HCT116 (cell line): ENCODE measurements at regions not wholly inside any gene's neighbourhood (a gene's known extent, or its start where the extent isn't known, plus 50 kb on each side); places are given as distances from the start of the nearest gene placed in this dataset.

Source experiments
- ATAC-seq: fragments of 200-7000 bp; cut with Tn5 transposase; 2 replicates; pipeline ENCODE4 v1.9.1; 2020; ENCODE audit warnings: mild to moderate bottlenecking, moderate library complexity
- BruUV-seq: library from RNA; stranded (reverse); fragments of 400-500 nt; replicated peaks from 2 replicates; lab custom pipeline; 2021; lab: Mats Ljungman, UMichigan
- CTCF ChIA-PET: fragments of 300-600 bp; sonication (Branson Sonifier 250); formaldehyde crosslinking; loops from one replicate; lab custom pipeline; 2021; ENCODE audit warnings: antibody characterized with exemption; lab: Charles Lee
- POLR2A ChIA-PET: fragments of 300-600, 350-600 bp; sonication (Branson Sonifier 250); formaldehyde crosslinking; loops from one replicate; lab custom pipeline; 2021; ENCODE audit warnings: antibody characterized with exemption; lab: Charles Lee
- RAD21 ChIA-PET, 2 experiments: fragments of 300-600 bp; sonication (Branson Sonifier 250); formaldehyde crosslinking; loops; one replicate each; lab custom pipeline; 2023; ENCODE audit warnings: low total read pairs in 2 of 2; ENCODE audit not compliant: uncharacterized antibody in 2 of 2, unreplicated experiment in 2 of 2, low non-redundant PET in 1 of 2; lab: Charles Lee
- DNase-seq: peaks from one replicate; pipeline ENCODE4 v3.0.0-alpha.2; 2010; ENCODE audit warnings: low read depth, low spot score
- H2AFZ ChIP-seq: fragments of 200-600 bp; shearing (Covaris generic), sonication (generic); 2 replicates; pipeline ENCODE4 v1.6.1; 2017; ENCODE audit warnings: low read depth, mixed run types, mixed read lengths, antibody characterized with exemption, low read length; ENCODE audit not compliant: poor library complexity, severe bottlenecking
- H3K27ac ChIP-seq: 2 replicates; pipeline ENCODE4 v1.5.1; 2012; ENCODE audit warnings: low read depth, low read length
- H3K27me3 ChIP-seq: fragments of 200-600 bp; sonication (generic); 2 replicates; pipeline ENCODE4 v1.6.1; 2016; ENCODE audit warnings: mixed run types, low read length, mixed read lengths; ENCODE audit not compliant: insufficient read depth
- H3K36me3 ChIP-seq, 2 experiments: fragments of 200-500 bp in 1 of 2; fragments of 200-600 bp in 1 of 2; sonication (Bioruptor generic) in 1 of 2; sonication (generic) in 1 of 2; 2 replicates each; pipeline versions ENCODE4 v1.5.1 to v1.6.1; 2014 to 2016; ENCODE audit warnings: low read length in 2 of 2, inconsistent platforms in 1 of 2, mixed read lengths in 1 of 2, mixed run types in 1 of 2; ENCODE audit not compliant: insufficient read depth in 2 of 2, control insufficient read depth in 1 of 2
- H3K4me1 ChIP-seq, 2 experiments: fragments of 200-600 bp in 1 of 2; sonication (generic) in 1 of 2; 2 replicates each; pipeline versions ENCODE4 v1.5.1 to v1.6.1; 2012 to 2017; ENCODE audit warnings: low read length in 2 of 2, inconsistent platforms in 1 of 2, mild to moderate bottlenecking in 1 of 2, mixed read lengths in 1 of 2, mixed run types in 1 of 2, moderate library complexity in 1 of 2; ENCODE audit not compliant: insufficient read depth in 2 of 2, control insufficient read depth in 1 of 2
- H3K4me2 ChIP-seq: fragments of 200-600 bp; sonication (generic); 2 replicates; pipeline ENCODE4 v1.6.1; 2017; ENCODE audit warnings: mixed run types, low read length, mixed read lengths
- H3K4me3 ChIP-seq, 2 experiments: fragments of 200-600 bp in 1 of 2; sonication (generic) in 1 of 2; replicated peaks in 1 of 2; 2 replicates each; pipeline ENCODE4 v1.5.1; 2011 to 2016; ENCODE audit warnings: low read length in 2 of 2, control low read depth in 1 of 2, low read depth in 1 of 2, mild to moderate bottlenecking in 1 of 2, mixed read lengths in 1 of 2, mixed run types in 1 of 2
- H3K79me2 ChIP-seq: fragments of 200-600 bp; sonication (generic); 2 replicates; pipeline ENCODE4 v1.6.1; 2017; ENCODE audit warnings: mild to moderate bottlenecking, mixed run types, low read length, moderate library complexity, mixed read lengths; ENCODE audit not compliant: insufficient read depth
- H3K9ac ChIP-seq: fragments of 200-600 bp; sonication (generic); 2 replicates; pipeline ENCODE4 v1.6.1; 2016; ENCODE audit warnings: low read length, mixed read lengths
- H3K9me2 ChIP-seq: fragments of 200-600 bp; sonication (generic), shearing (Covaris generic); 2 replicates; pipeline ENCODE4 v1.6.1; 2017; ENCODE audit warnings: mixed run types, mild to moderate bottlenecking, moderate library complexity; ENCODE audit not compliant: insufficient read depth
- H3K9me3 ChIP-seq, 2 experiments: fragments of 200-500 bp in 1 of 2; fragments of 200-600 bp in 1 of 2; sonication (Bioruptor generic) in 1 of 2; sonication (generic) in 1 of 2; 2 replicates each; pipeline ENCODE4 v1.6.1; 2014 to 2017; ENCODE audit warnings: low read length in 2 of 2, mixed read lengths in 2 of 2, inconsistent platforms in 1 of 2, low read depth in 1 of 2, mild to moderate bottlenecking in 1 of 2, mixed run types in 1 of 2, moderate library complexity in 1 of 2; ENCODE audit not compliant: control insufficient read depth in 1 of 2, insufficient read depth in 1 of 2
- H4K20me1 ChIP-seq: fragments of 200-600 bp; sonication (generic), shearing (Covaris generic); 2 replicates; pipeline ENCODE4 v1.6.1; 2017; ENCODE audit warnings: mixed run types, mild to moderate bottlenecking, moderate library complexity; ENCODE audit not compliant: insufficient read depth
- CEBPB ChIP-seq: IDR thresholded peaks from 2 replicates; pipeline ENCODE4 v1.6.1; 2012; ENCODE audit warnings: low read depth
- ELF1 ChIP-seq: IDR thresholded peaks from 2 replicates; pipeline ENCODE4 v1.6.1; 2012; ENCODE audit warnings: low read depth, borderline replicate concordance
- EZH2phosphoT487 ChIP-seq: fragments of 200-600 bp; IDR thresholded peaks from 2 replicates; pipeline ENCODE4 v1.6.1; 2018; ENCODE audit warnings: antibody characterized with exemption, borderline replicate concordance
- SIN3A ChIP-seq: IDR thresholded peaks from 2 replicates; pipeline ENCODE4 v1.6.1; 2012; ENCODE audit warnings: low read depth
- YY1 ChIP-seq: IDR thresholded peaks from 2 replicates; pipeline ENCODE4 v1.6.1; 2011; ENCODE audit warnings: low read length, low read depth, moderate library complexity, mild to moderate bottlenecking; ENCODE audit not compliant: insufficient replicate concordance; ENCODE audit errors: extremely low read depth
- intact Hi-C: fragments of 100-400 bp; cut with micrococcal nuclease; formaldehyde crosslinking; loops from 2 replicates; pipeline ENCODE4 v1.10.0; 2022
- TF ChIP-seq, protein P1 (sequence below): IDR thresholded peaks from 2 replicates; pipeline ENCODE4 v1.6.1; 2011; ENCODE audit warnings: mild to moderate bottlenecking, low read length, moderate library complexity; ENCODE audit not compliant: insufficient replicate concordance; ENCODE audit errors: extremely low read depth

- BruUV-seq: no TSS peak
- Histone ChIP-seq H3K9ac (no peak overlapping the region), H3K4me3 (no peak overlapping the region), H4K20me1 (no peaks in the 10 kb centered on the region), H3K79me2 (no peaks in the 10 kb centered on the region), H3K4me1 (no peaks in the 10 kb centered on the region), H2AFZ (no peak overlapping the region), H3K4me2 (no peak overlapping the region), H3K9me2 (no peaks in the 10 kb centered on the region), H3K36me3 (no peaks in the 10 kb centered on the region), H3K27ac (no peak overlapping the region), H3K9me3 (no peaks in the 10 kb centered on the region), H3K27me3 (no peaks in the 10 kb centered on the region)
- ChIA-PET CTCF (no interaction called here), RAD21 (no interaction called here), POLR2A (no interaction called here)
- intact Hi-C loops: no loop called here
- DNase-seq: no peak
- TF ChIP-seq ELF1 (no peak), EZH2phosphoT487 (no peak), CEBPB (no peak), YY1 (no peak), SIN3A (no peak)
- TF ChIP-seq, protein P1, sequence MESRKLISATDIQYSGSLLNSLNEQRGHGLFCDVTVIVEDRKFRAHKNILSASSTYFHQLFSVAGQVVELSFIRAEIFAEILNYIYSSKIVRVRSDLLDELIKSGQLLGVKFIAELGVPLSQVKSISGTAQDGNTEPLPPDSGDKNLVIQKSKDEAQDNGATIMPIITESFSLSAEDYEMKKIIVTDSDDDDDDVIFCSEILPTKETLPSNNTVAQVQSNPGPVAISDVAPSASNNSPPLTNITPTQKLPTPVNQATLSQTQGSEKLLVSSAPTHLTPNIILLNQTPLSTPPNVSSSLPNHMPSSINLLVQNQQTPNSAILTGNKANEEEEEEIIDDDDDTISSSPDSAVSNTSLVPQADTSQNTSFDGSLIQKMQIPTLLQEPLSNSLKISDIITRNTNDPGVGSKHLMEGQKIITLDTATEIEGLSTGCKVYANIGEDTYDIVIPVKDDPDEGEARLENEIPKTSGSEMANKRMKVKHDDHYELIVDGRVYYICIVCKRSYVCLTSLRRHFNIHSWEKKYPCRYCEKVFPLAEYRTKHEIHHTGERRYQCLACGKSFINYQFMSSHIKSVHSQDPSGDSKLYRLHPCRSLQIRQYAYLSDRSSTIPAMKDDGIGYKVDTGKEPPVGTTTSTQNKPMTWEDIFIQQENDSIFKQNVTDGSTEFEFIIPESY: no peak
- ATAC-seq: no peak
Measured at GRCh38 chr2:239540174-239540573, 139.4 kb upstream of the HDAC4 start.

DNA sequence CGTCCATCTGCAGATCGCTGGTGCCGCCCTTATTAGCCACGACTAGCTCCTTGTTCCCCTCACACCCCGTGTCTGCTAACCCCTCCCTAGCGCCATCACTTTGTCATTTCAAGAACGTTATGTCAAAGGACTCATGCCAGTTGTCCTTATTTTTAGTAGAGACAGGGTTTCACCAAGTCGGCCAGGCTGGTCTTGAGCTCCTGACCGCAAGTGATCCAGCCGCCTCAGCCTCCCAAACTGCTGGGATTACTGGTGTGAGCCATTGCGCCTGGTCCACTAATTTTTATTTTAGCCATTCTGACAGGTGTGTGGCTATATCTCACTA, 138.9 kb upstream of the HDAC4 start:
- no peak overlapping the region for H3K4me3 ChIP-seq
- TF ChIP-seq, protein P1: no peak
- POLR2A ChIA-PET: no interaction called here
- no peak overlapping the region for H2AFZ ChIP-seq
- H3K27ac ChIP-seq: no peak overlapping the region
- H3K9me3 ChIP-seq: peaks cover 0 to under 1% of the 10 kb centered on the region in 2 experiments; a peak in 1 of 4 replicates
- no peaks in the 10 kb centered on the region for H4K20me1 ChIP-seq
- no TSS peak for BruUV-seq
- CTCF ChIA-PET: no interaction called here
- H3K9ac ChIP-seq: no peak overlapping the region
- H3K27me3 ChIP-seq: no peaks in the 10 kb centered on the region
- H3K4me1 ChIP-seq: no peaks in the 10 kb centered on the region
- no peaks in the 10 kb centered on the region for H3K36me3 ChIP-seq
- no peak overlapping the region for H3K4me2 ChIP-seq
- RAD21 ChIA-PET: no interaction called here
- H3K9me2 ChIP-seq: no peaks in the 10 kb centered on the region
- DNase-seq (no peak), ATAC-seq (no peak)
- no peaks in the 10 kb centered on the region for H3K79me2 ChIP-seq
- intact Hi-C loops: no loop called here
